GM12878 (cell line): ENCODE measurements at regions not wholly inside any gene's neighbourhood (a gene's known extent, or its start where the extent isn't known, plus 50 kb on each side); places are given as distances from the start of the nearest gene placed in this dataset.

Experiments
- ATAC-seq: fragments of 200-7000 bp; cut with Tn5 transposase; 3 replicates; pipeline ENCODE4 v1.9.1; 2020; ENCODE audit warnings: mild to moderate bottlenecking, moderate library complexity
- BruUV-seq: library from RNA; stranded (reverse); fragments of 400-500 nt; replicated peaks from 2 replicates; lab custom pipeline; 2021; lab: Mats Ljungman, UMichigan
- CTCF ChIA-PET: fragments of 300-600 bp; sonication (Branson Sonifier 250); formaldehyde crosslinking; extraction: SDS; loops from one replicate; lab custom pipeline; 2021; ENCODE audit warnings: inconsistent platforms; lab: Yijun Ruan, JAX
- POLR2A ChIA-PET: fragments of 350-600 bp; formaldehyde crosslinking; extraction: SDS; loops from one replicate; lab custom pipeline; 2021; ENCODE audit warnings: inconsistent platforms; lab: Charles Lee
- RAD21 ChIA-PET: fragments of 300-600 bp; sonication (Branson Sonifier 250); formaldehyde crosslinking; loops from one replicate; lab custom pipeline; 2023; ENCODE audit warnings: antibody characterized with exemption; ENCODE audit not compliant: unreplicated experiment; lab: Charles Lee
- SMC1A ChIA-PET: fragments of 300-600 bp; sonication (Branson Sonifier 250); formaldehyde crosslinking; loops from one replicate; lab custom pipeline; 2023; ENCODE audit not compliant: unreplicated experiment, uncharacterized antibody; lab: Charles Lee
- DNase-seq: peaks from one replicate; pipeline ENCODE4 v3.0.0-alpha.2; 2011; ENCODE audit warnings: low read depth, low spot score
- FAIRE-seq: peaks from 3 replicates; lab custom pipeline; 2011; peaks lifted over from hg19 to GRCh38; lab: Jason Lieb, UNC
- H2AFZ ChIP-seq: 2 replicates; pipeline ENCODE4 v1.6.0; 2011; ENCODE audit warnings: low read depth, low read length, control low read depth; ENCODE audit not compliant: control insufficient read depth
- H3K27ac ChIP-seq: 2 replicates; pipeline ENCODE4 v1.5.1; 2011; ENCODE audit warnings: control low read depth; ENCODE audit not compliant: control insufficient read depth, insufficient read depth
- H3K27me3 ChIP-seq, 2 experiments: replicated peaks in 1 of 2; 2 replicates each; pipeline versions ENCODE4 v1.6.0 to v1.6.1; 2011; ENCODE audit warnings: low read length in 1 of 2; ENCODE audit not compliant: control insufficient read depth in 2 of 2, insufficient read depth in 2 of 2
- H3K36me3 ChIP-seq, 2 experiments: 2 replicates each; pipeline ENCODE4 v1.5.1; 2011; ENCODE audit warnings: low read length in 1 of 2; ENCODE audit not compliant: control insufficient read depth in 2 of 2, insufficient read depth in 2 of 2
- H3K4me1 ChIP-seq: 2 replicates; pipeline ENCODE4 v1.6.1; 2011; ENCODE audit warnings: mild to moderate bottlenecking, low read length, moderate library complexity, mixed read lengths; ENCODE audit not compliant: control insufficient read depth, insufficient read depth
- H3K4me2 ChIP-seq: 2 replicates; pipeline ENCODE4 v1.6.0; 2011; ENCODE audit warnings: control low read depth; ENCODE audit not compliant: control insufficient read depth, insufficient read depth
- H3K4me3 ChIP-seq: fragments of 200-600 bp; sonication (generic); 2 replicates; pipeline ENCODE4 v1.5.1; 2016
- H3K79me2 ChIP-seq: 2 replicates; pipeline ENCODE4 v1.6.0; 2011; ENCODE audit warnings: low read length; ENCODE audit not compliant: control insufficient read depth, insufficient read depth
- H3K9ac ChIP-seq: 2 replicates; pipeline ENCODE4 v1.8.0; 2011; ENCODE audit warnings: low read length, control low read depth, mixed read lengths; ENCODE audit not compliant: control insufficient read depth, insufficient read depth
- H3K9me3 ChIP-seq: replicated peaks from 3 replicates; pipeline ENCODE4 v1.5.1; 2011; ENCODE audit warnings: mild to moderate bottlenecking, low read length; ENCODE audit not compliant: control insufficient read depth, insufficient read depth
- H4K20me1 ChIP-seq: 2 replicates; pipeline ENCODE4 v1.6.0; 2011; ENCODE audit not compliant: control insufficient read depth, insufficient read depth
- E4F1 ChIP-seq: fragments of 450-650 bp; IDR thresholded peaks from 2 replicates; pipeline ENCODE4 v1.6.1; 2018; ENCODE audit warnings: borderline replicate concordance, mild to moderate bottlenecking; ENCODE audit not compliant: partially characterized antibody
- HDGF ChIP-seq: fragments of 450-650 bp; IDR thresholded peaks from 2 replicates; pipeline ENCODE4 v1.6.1; 2016; ENCODE audit warnings: antibody characterized with exemption
- IRF5 ChIP-seq: fragments of 450-650 bp; IDR thresholded peaks from 2 replicates; pipeline ENCODE4 v1.6.1; 2017; ENCODE audit warnings: borderline replicate concordance
- KAT2A ChIP-seq: conservative IDR thresholded peaks from 2 replicates; pipeline ENCODE4 v1.6.1; 2011; ENCODE audit warnings: low read depth, low read length; ENCODE audit not compliant: control insufficient read depth
- MEF2B ChIP-seq: fragments of 450-650 bp; IDR thresholded peaks from 2 replicates; pipeline ENCODE4 v1.6.1; 2018; ENCODE audit warnings: mild to moderate bottlenecking, moderate library complexity; ENCODE audit not compliant: partially characterized antibody, poor library complexity, severe bottlenecking
- PKNOX1 ChIP-seq: fragments of 450-650 bp; IDR thresholded peaks from 2 replicates; pipeline ENCODE4 v1.6.1; 2016; ENCODE audit warnings: mild to moderate bottlenecking
- SMAD1 ChIP-seq: fragments of 450-650 bp; IDR thresholded peaks from 2 replicates; pipeline ENCODE4 v1.6.1; 2018; ENCODE audit warnings: mild to moderate bottlenecking, low read depth; ENCODE audit not compliant: partially characterized antibody
- SREBF1 ChIP-seq: IDR thresholded peaks from 2 replicates; pipeline ENCODE4 v1.6.1; 2012; ENCODE audit warnings: mild to moderate bottlenecking, low read length
- TCF7 ChIP-seq: IDR thresholded peaks from 2 replicates; pipeline ENCODE4 v1.6.1; 2014; ENCODE audit warnings: antibody characterized with exemption, borderline replicate concordance
- ZNF24 ChIP-seq: fragments of 450-650 bp; IDR thresholded peaks from 2 replicates; pipeline ENCODE4 v1.6.1; 2017; ENCODE audit warnings: antibody characterized with exemption, mild to moderate bottlenecking
- ZNF687 ChIP-seq: fragments of 450-650 bp; IDR thresholded peaks from 2 replicates; pipeline ENCODE4 v1.6.1; 2017; ENCODE audit warnings: mild to moderate bottlenecking, moderate library complexity
- WGBS: methylation state at CpG from one replicate; pipeline ENCODE4 v1.1.6; 2016; ENCODE audit warnings: low lambda C conversion rate; ENCODE audit not compliant: insufficient replicate concordance, insufficient coverage; ENCODE audit errors: missing lambda C conversion rate; 5-methylcytosine and 5-hydroxymethylcytosine counted together
- in situ Hi-C: fragments of 300-500 bp; cut with MboI; formaldehyde crosslinking; loops from 9 replicates; pipeline ENCODE4 v1.14.3; 2018; ENCODE audit warnings: mixed read lengths
- intact Hi-C: fragments of 100-400 bp; cut with micrococcal nuclease; formaldehyde crosslinking; loops from one replicate; pipeline ENCODE4 v1.14.2; 2022; ENCODE audit not compliant: unreplicated experiment

GRCh38 chr15:95410757-95411156 is 919.7 kb upstream of the NR2F2 start (continued):
- TF ChIP-seq E4F1 (no peak), HDGF (no peak), KAT2A (no peak), SMAD1 (no peak), SREBF1 (no peak), MEF2B (no peak)

- Histone ChIP-seq H3K4me1 (no peaks in the 10 kb centered on the region), H3K9me3 (no peaks in the 10 kb centered on the region; the same call in 2 of the 3 replicates), H3K4me3 (no peak overlapping the region), H3K79me2 (no peaks in the 10 kb centered on the region), H3K9ac (no peak overlapping the region), H4K20me1 (no peaks in the 10 kb centered on the region), H3K36me3 (no peaks in the 10 kb centered on the region), H3K4me2 (no peak overlapping the region), H2AFZ (no peak overlapping the region), H3K27me3 (no peaks in the 10 kb centered on the region), H3K27ac (no peak overlapping the region)
- BruUV-seq = no TSS peak
- ChIA-PET POLR2A (no interaction called here), RAD21 (no interaction called here), CTCF (no interaction called here), SMC1A (no interaction called here)
- intact Hi-C loops (no loop called here), in situ Hi-C loops (no loop called here)
- no peak for FAIRE-seq
- 3% methylated on average over 3 of the region's 3 CpGs for WGBS
- DNase-seq = no peak
- no peak; the same call in 1 of the 3 replicates for ATAC-seq
- peak; percentile 51; the same call in 1 of the 2 replicates for TF ChIP-seq PKNOX1
- no peak for TF ChIP-seq TCF7
- TF ChIP-seq ZNF687 = no peak
- TF ChIP-seq IRF5 = no peak
- peak; percentile 1; the same call in 1 of the 2 replicates for TF ChIP-seq ZNF24
These were observed 913.9 kb upstream of the NR2F2 start for GRCh38 chr15:95416576-95416975.
